ENCODE measurements at regions not wholly inside any gene's neighbourhood (a gene's known extent, or its start where the extent isn't known, plus 50 kb on each side); places are given as distances from the start of the nearest gene placed in this dataset.

GRCh38 chr11:71356280-71356876 is 91.8 kb downstream of the DHCR7 start:
- no peak for DNase-seq

GRCh38 chr11:71355281-71355680 is 92.9 kb downstream of the DHCR7 start:
- DNase-seq: no peak

GRCh38 chr11:71354394-71355105 is 93.6 kb downstream of the DHCR7 start:
- DNase-seq: no peak

GRCh38 chr11:71352748-71353147 is 95.4 kb downstream of the DHCR7 start:
- DNase-seq: no peak

GRCh38 chr11:71352226-71352625 is 96.0 kb downstream of the DHCR7 start:
- no peak for DNase-seq

- no peak for DNase-seq
Observed at GRCh38 chr11:71349627-71350026, 97.2 kb upstream of the SHANK2 start.

GRCh38 chr11:71343828-71344400 is 91.5 kb upstream of the SHANK2 start:
- DNase-seq: no peak

- DNase-seq: peak; percentile 40
Observed at GRCh38 chr11:71342951-71343827, 90.8 kb upstream of the SHANK2 start.

- no peak for DNase-seq
Observed at GRCh38 chr11:71342116-71342515, 89.7 kb upstream of the SHANK2 start.

GRCh38 chr11:71341596-71341995 is 89.2 kb upstream of the SHANK2 start:
- no peak for DNase-seq

- no peak for DNase-seq
Observed at GRCh38 chr11:71341173-71341572, 88.8 kb upstream of the SHANK2 start.

GRCh38 chr11:71340086-71340606 is 87.8 kb upstream of the SHANK2 start:
- DNase-seq: no peak

- no peak for DNase-seq
Observed at GRCh38 chr11:71339396-71339881, 87.1 kb upstream of the SHANK2 start.

GRCh38 chr11:71338801-71339395 is 86.5 kb upstream of the SHANK2 start:
- DNase-seq: peak; percentile 54

- no peak for DNase-seq
Observed at GRCh38 chr11:71336996-71337754, 84.8 kb upstream of the SHANK2 start.

- no peak for DNase-seq
Observed at GRCh38 chr11:71336176-71336995, 84.0 kb upstream of the SHANK2 start.

- DNase-seq: no peak
Observed at GRCh38 chr11:71335371-71335770, 83.0 kb upstream of the SHANK2 start.

- no peak for DNase-seq
Observed at GRCh38 chr11:71334191-71334590, 81.8 kb upstream of the SHANK2 start.

- no peak for DNase-seq
Observed at GRCh38 chr11:71333473-71333872, 81.1 kb upstream of the SHANK2 start.

GRCh38 chr11:71332447-71332846 is 80.1 kb upstream of the SHANK2 start:
- DNase-seq: no peak

Measured in tongue (tissue), 1 donor.